Loucy (cell line): ENCODE measurements at regions not wholly inside any gene's neighbourhood (a gene's known extent, or its start where the extent isn't known, plus 50 kb on each side); places are given as distances from the start of the nearest gene placed in this dataset.

Experiments used
- H2AFZ ChIP-seq: fragments of 200-600 bp; sonication (generic); 2 replicates; pipeline ENCODE4 v1.6.0; 2016; ENCODE audit warnings: antibody characterized with exemption, mild to moderate bottlenecking, low read length, moderate library complexity
- H3F3A ChIP-seq: fragments of 200-600 bp; 2 replicates; pipeline ENCODE4 v1.6.0; 2016; ENCODE audit warnings: antibody characterized with exemption, low read depth, mild to moderate bottlenecking
- H3K27me3 ChIP-seq: fragments of 200-600 bp; sonication (generic); 2 replicates; pipeline ENCODE4 v1.6.1; 2014; ENCODE audit warnings: low read length, mild to moderate bottlenecking; ENCODE audit not compliant: insufficient read depth, poor library complexity, severe bottlenecking
- H3K36me3 ChIP-seq: fragments of 200-600 bp; sonication (generic); 2 replicates; pipeline ENCODE4 v1.6.1; 2016; ENCODE audit warnings: low read length; ENCODE audit not compliant: insufficient read depth
- H3K4me1 ChIP-seq: fragments of 200-600 bp; sonication (generic); 2 replicates; pipeline ENCODE4 v1.5.1; 2014; ENCODE audit warnings: low read length, mild to moderate bottlenecking; ENCODE audit not compliant: insufficient read depth, poor library complexity, severe bottlenecking
- H3K4me2 ChIP-seq: fragments of 200-600 bp; sonication (generic); 2 replicates; pipeline ENCODE4 v1.6.0; 2014; ENCODE audit warnings: antibody characterized with exemption, low read length, low read depth, mild to moderate bottlenecking; ENCODE audit not compliant: poor library complexity, severe bottlenecking
- H3K4me3 ChIP-seq: fragments of 200-600 bp; sonication (generic); 2 replicates; pipeline ENCODE4 v1.5.1; 2014; ENCODE audit warnings: low read length, mild to moderate bottlenecking, mixed read lengths; ENCODE audit not compliant: poor library complexity, severe bottlenecking
- H3K79me2 ChIP-seq: fragments of 200-600 bp; sonication (generic); 2 replicates; pipeline ENCODE4 v1.6.1; 2014; ENCODE audit warnings: low read length; ENCODE audit not compliant: insufficient read depth
- H3K9ac ChIP-seq: fragments of 200-600 bp; sonication (generic); 2 replicates; pipeline ENCODE4 v1.6.0; 2014; ENCODE audit warnings: mild to moderate bottlenecking, low read depth, low read length, moderate library complexity; ENCODE audit not compliant: poor library complexity, severe bottlenecking
- H3K9me2 ChIP-seq: fragments of 200-600 bp; sonication (generic); replicated peaks from 2 replicates; pipeline ENCODE4 v1.6.1; 2016; ENCODE audit warnings: low read depth, low read length, mixed read lengths
- H3K9me3 ChIP-seq: fragments of 200-600 bp; sonication (generic); 2 replicates; pipeline ENCODE4 v1.6.1; 2014; ENCODE audit warnings: mild to moderate bottlenecking, antibody characterized with exemption, low read length, low read depth; ENCODE audit not compliant: insufficient read depth
- H4K20me1 ChIP-seq: fragments of 200-600 bp; sonication (generic); 2 replicates; pipeline ENCODE4 v1.6.0; 2014; ENCODE audit warnings: antibody characterized with exemption, low read length, mild to moderate bottlenecking; ENCODE audit not compliant: insufficient read depth, poor library complexity, severe bottlenecking
- EZH2phosphoT487 ChIP-seq: fragments of 200-600 bp; IDR thresholded peaks from 2 replicates; pipeline ENCODE4 v1.6.1; 2018; ENCODE audit warnings: antibody characterized with exemption, mild to moderate bottlenecking, moderate library complexity, borderline replicate concordance
- TF ChIP-seq, protein P1 (sequence below): fragments of 200-600 bp; sonication (generic); conservative IDR thresholded peaks from 2 replicates; pipeline ENCODE4 v1.5.1; 2014; ENCODE audit warnings: mild to moderate bottlenecking, antibody characterized with exemption, low read length

DNA sequence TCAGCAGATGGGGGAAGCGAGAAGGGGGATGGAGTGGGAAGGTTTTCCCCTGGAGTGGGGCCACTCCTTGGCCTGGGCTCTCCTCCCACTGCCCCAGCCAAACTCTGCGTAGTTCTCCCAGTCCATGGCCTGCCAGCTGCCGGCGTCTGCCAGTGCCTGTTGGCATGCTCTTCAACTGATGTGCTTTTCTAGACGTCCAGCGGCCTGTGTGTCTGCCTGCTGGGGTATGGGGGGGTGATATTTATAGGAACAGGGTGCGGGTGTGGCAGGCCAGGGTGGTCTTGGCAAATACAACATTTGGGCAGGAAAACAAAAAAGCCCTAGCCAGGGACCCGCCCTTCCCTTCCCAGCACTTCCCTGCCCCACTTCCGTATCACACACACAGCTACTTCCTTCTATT lies 786.3 kb upstream of the NOVA1 start:
- H3K36me3 ChIP-seq: no peaks in the 10 kb centered on the region
- no peak overlapping the region for H3K9ac ChIP-seq
- no peak overlapping the region for H2AFZ ChIP-seq
- no peaks in the 10 kb centered on the region for H3K4me1 ChIP-seq
- no peaks in the 10 kb centered on the region for H3K79me2 ChIP-seq
- TF ChIP-seq EZH2phosphoT487: no peak
- TF ChIP-seq, protein P1, sequence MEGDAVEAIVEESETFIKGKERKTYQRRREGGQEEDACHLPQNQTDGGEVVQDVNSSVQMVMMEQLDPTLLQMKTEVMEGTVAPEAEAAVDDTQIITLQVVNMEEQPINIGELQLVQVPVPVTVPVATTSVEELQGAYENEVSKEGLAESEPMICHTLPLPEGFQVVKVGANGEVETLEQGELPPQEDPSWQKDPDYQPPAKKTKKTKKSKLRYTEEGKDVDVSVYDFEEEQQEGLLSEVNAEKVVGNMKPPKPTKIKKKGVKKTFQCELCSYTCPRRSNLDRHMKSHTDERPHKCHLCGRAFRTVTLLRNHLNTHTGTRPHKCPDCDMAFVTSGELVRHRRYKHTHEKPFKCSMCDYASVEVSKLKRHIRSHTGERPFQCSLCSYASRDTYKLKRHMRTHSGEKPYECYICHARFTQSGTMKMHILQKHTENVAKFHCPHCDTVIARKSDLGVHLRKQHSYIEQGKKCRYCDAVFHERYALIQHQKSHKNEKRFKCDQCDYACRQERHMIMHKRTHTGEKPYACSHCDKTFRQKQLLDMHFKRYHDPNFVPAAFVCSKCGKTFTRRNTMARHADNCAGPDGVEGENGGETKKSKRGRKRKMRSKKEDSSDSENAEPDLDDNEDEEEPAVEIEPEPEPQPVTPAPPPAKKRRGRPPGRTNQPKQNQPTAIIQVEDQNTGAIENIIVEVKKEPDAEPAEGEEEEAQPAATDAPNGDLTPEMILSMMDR: no peak
- H3K4me2 ChIP-seq: no peak overlapping the region
- H4K20me1 ChIP-seq: no peaks in the 10 kb centered on the region
- H3K4me3 ChIP-seq: no peak overlapping the region
- no peaks in the 10 kb centered on the region for H3K9me3 ChIP-seq
- H3K9me2 ChIP-seq: no peaks in the 10 kb centered on the region
- H3K27me3 ChIP-seq: no peaks in the 10 kb centered on the region
- no peaks in the 10 kb centered on the region for H3F3A ChIP-seq

DNA sequence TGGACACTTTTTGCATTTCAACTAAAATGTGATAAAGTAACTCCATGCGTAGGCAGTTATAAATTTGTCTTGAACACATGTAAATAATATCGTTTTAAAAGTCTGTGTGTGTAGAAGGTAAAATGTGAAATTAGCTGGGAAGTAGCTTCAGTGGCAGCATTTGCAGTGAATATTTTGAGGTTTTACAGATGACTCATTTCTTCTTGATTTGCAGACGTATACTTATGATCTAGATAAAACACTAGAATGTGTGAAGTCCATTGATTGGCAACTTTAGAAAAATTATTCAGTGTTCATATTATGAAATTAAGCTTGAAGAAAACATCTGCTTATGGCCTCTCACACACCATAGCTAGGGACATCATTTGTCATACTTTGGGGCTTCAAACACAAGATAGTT lies 788.6 kb upstream of the NOVA1 start:
- Histone ChIP-seq H3K9me3 (no peaks in the 10 kb centered on the region), H3K4me3 (no peak overlapping the region), H4K20me1 (no peaks in the 10 kb centered on the region), H3K27me3 (no peaks in the 10 kb centered on the region), H3F3A (no peaks in the 10 kb centered on the region), H3K4me1 (no peaks in the 10 kb centered on the region), H3K9me2 (no peaks in the 10 kb centered on the region), H3K36me3 (no peaks in the 10 kb centered on the region), H3K9ac (no peak overlapping the region), H3K79me2 (no peaks in the 10 kb centered on the region), H3K4me2 (no peak overlapping the region), H2AFZ (no peak overlapping the region)
- no peak for TF ChIP-seq EZH2phosphoT487
- TF ChIP-seq, protein P1: no peak

DNA sequence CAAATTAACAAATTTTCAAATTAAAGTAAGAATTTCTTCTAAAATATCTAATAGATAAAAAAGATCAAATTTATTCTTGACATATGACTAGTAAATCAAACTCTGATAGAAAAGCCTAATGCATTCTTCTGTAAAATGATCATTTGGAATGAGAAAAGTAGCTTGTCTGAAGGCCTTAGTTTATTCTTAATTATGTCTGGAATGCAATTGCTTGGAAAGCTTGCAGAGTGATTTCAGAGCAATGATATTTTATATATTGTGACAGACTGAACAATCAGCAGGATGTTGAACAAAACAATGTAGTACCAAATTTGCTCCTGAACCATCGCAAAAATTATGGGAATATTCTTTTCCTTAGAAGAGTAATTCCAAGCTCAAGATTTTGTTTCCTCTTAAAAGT lies 789.6 kb upstream of the NOVA1 start:
- H3F3A ChIP-seq: no peaks in the 10 kb centered on the region
- no peaks in the 10 kb centered on the region for H3K4me1 ChIP-seq
- H3K79me2 ChIP-seq: no peaks in the 10 kb centered on the region
- H3K9ac ChIP-seq: no peak overlapping the region
- H3K9me3 ChIP-seq: no peaks in the 10 kb centered on the region
- H3K4me2 ChIP-seq: no peak overlapping the region
- no peaks in the 10 kb centered on the region for H3K9me2 ChIP-seq
- no peaks in the 10 kb centered on the region for H3K27me3 ChIP-seq
- no peak overlapping the region for H3K4me3 ChIP-seq
- no peaks in the 10 kb centered on the region for H3K36me3 ChIP-seq
- TF ChIP-seq, protein P1: no peak
- TF ChIP-seq EZH2phosphoT487: no peak
- H4K20me1 ChIP-seq: no peaks in the 10 kb centered on the region
- H2AFZ ChIP-seq: no peak overlapping the region
